ENCODE measurements at regions not wholly inside any gene's neighbourhood (a gene's known extent, or its start where the extent isn't known, plus 50 kb on each side); places are given as distances from the start of the nearest gene placed in this dataset.

GRCh38 chr9:31740705-31741104 lies 643.7 kb upstream of the ACO1 start:
- Histone ChIP-seq H3K4me3 (ENCODE audit: insufficient read depth, low read depth, low read length) (no peak overlapping the region), H3K27ac (ENCODE audit: insufficient read depth, low read length) (no peak overlapping the region), H4K5ac (ENCODE audit: low read depth, low read length) (no peak overlapping the region), H3K9me1 (ENCODE audit: insufficient read depth, low read length) (no peaks in the 10 kb centered on the region), H2BK5ac (ENCODE audit: low read depth, low read length, poor library complexity, severe bottlenecking) (no peak overlapping the region), H3K4me1 (ENCODE audit: control insufficient read depth, insufficient read depth, low read length) (no peaks in the 10 kb centered on the region), H2BK15ac (ENCODE audit: low read depth, low read length) (no peak overlapping the region), H2AFZ (replicated peaks; ENCODE audit: low read length, poor library complexity) (no peak overlapping the region), H3K36me3 (ENCODE audit: control insufficient read depth, insufficient read depth, low read length) (no peaks in the 10 kb centered on the region), H4K20me1 (ENCODE audit: insufficient read depth, low read length) (no peaks in the 10 kb centered on the region), H3K79me1 (ENCODE audit: low read depth in 1 of 2, low read length in 2 of 2) (no peaks in the 10 kb centered on the region), H3K4me2 (ENCODE audit: low read depth, low read length) (no peak overlapping the region), H3K23ac (ENCODE audit: low read depth, low read length) (no peak overlapping the region), H2AK9ac (replicated peaks; ENCODE audit: low read depth, low read length, poor library complexity) (no peak overlapping the region), H4K8ac (ENCODE audit: low read depth in 2 of 2, low read length in 2 of 2) (no peak overlapping the region), H3K14ac (replicated peaks; ENCODE audit: low read depth, low read length) (no peak overlapping the region), H3K4ac (ENCODE audit: low read depth, low read length) (no peak overlapping the region), H3K27me3 (ENCODE audit: control insufficient read depth, insufficient read depth, low read length) (no peaks in the 10 kb centered on the region), H3K56ac (ENCODE audit: extremely low read depth, insufficient read depth, low read length) (no peak overlapping the region), H3K9ac (ENCODE audit: low read depth, low read length) (no peak overlapping the region), H2AK5ac (ENCODE audit: low read depth, low read length) (no peak overlapping the region), H3K9me3 (ENCODE audit: control insufficient read depth, insufficient read depth, low read length) (no peaks in the 10 kb centered on the region; the same call in 1 of the 2 replicates), H2BK120ac (ENCODE audit: low read depth, low read length) (no peak overlapping the region), H4K91ac (ENCODE audit: insufficient read depth, low read depth, low read length) (no peak overlapping the region), H2BK20ac (ENCODE audit: low read depth, low read length) (no peak overlapping the region), H3K18ac (ENCODE audit: low read depth, low read length) (no peak overlapping the region)
- DNase-seq (no peak), ATAC-seq (ENCODE audit: low read depth) (no peak)
- intact Hi-C loops (cut with micrococcal nuclease): no loop called here
- ChIA-PET POLR2A (ENCODE audit: unreplicated experiment) (no interaction called here), CTCF (no interaction called here)
- WGBS, 2 experiments (ENCODE audit: extremely low coverage in 2 of 2, insufficient read length in 1 of 2): no CpG with 5 or more reads among the region's 1 CpG
- dilution Hi-C loops (cut with HindIII; ENCODE audit: low sequenced_read_pairs, unreplicated experiment): no loop called here
- in situ Hi-C loops (cut with MboI; ENCODE audit: low sequenced_read_pairs): no loop called here
- no TSS peak for BruUV-seq (replicated peaks)
- TF ChIP-seq USF2 (IDR thresholded peaks at IDR 0.05; ENCODE audit: low read depth, low read length) (no peak), NFE2L2 (IDR thresholded peaks at IDR 0.05; ENCODE audit: low read depth, low read length) (no peak), CHD1 (IDR thresholded peaks at IDR 0.05; ENCODE audit: low read depth, low read length) (no peak), RCOR1 (IDR thresholded peaks at IDR 0.05; ENCODE audit: insufficient replicate concordance, low read length) (no peak), RFX5 (IDR thresholded peaks at IDR 0.05; ENCODE audit: low read depth, low read length) (no peak), MAZ (IDR thresholded peaks at IDR 0.05; ENCODE audit: borderline replicate concordance, low read depth, low read length) (no peak), SMC3 (IDR thresholded peaks at IDR 0.05; ENCODE audit: low read depth, low read length) (no peak), BHLHE40 (IDR thresholded peaks at IDR 0.05; ENCODE audit: low read depth, low read length) (no peak), CEBPB (IDR thresholded peaks at IDR 0.05; ENCODE audit: low read depth, low read length) (no peak), FOS (IDR thresholded peaks at IDR 0.05; ENCODE audit: low read depth, low read length) (no peak), CTCF (conservative IDR thresholded peaks at IDR 0.05; ENCODE audit: low read depth, low read length) (no peak), RAD21 (IDR thresholded peaks at IDR 0.05; ENCODE audit: low read length) (no peak), MAFK (IDR thresholded peaks at IDR 0.05; ENCODE audit: low read depth, low read length) (no peak)
